Transverse colon (tissue), 4 donors: ENCODE measurements at regions not wholly inside any gene's neighbourhood (a gene's known extent, or its start where the extent isn't known, plus 50 kb on each side); places are given as distances from the start of the nearest gene placed in this dataset.
"Not testable (repeated sequence)": the region's sequence is repeated elsewhere in the genome, so short reads cannot be mapped to it uniquely, and the experiment has no call there.

Experiments
- DNase-seq: peaks from one replicate; pipeline ENCODE4 v3.0.0-alpha.2; 2019
- H3K27ac ChIP-seq, 4 donors: fragments of 200-600 bp; sonication (generic); 2 replicates each; pipeline ENCODE4 v1.5.1; 2016 to 2018; ENCODE audit warnings: inconsistent platforms in 4 of 4
- H3K27me3 ChIP-seq: fragments of 200-600 bp; sonication (generic); 2 replicates; pipeline ENCODE4 v1.5.1; 2017; ENCODE audit warnings: inconsistent platforms
- H3K36me3 ChIP-seq, 4 donors: fragments of 200-600 bp; sonication (generic); 2 replicates each; pipeline ENCODE4 v1.5.1; 2017 to 2019; ENCODE audit warnings: inconsistent platforms in 4 of 4
- H3K4me1 ChIP-seq, 4 donors: fragments of 200-600 bp; sonication (generic); 2 replicates each; pipeline ENCODE4 v1.5.1; 2017 to 2020; ENCODE audit warnings: inconsistent platforms in 4 of 4
- H3K4me3 ChIP-seq, 4 donors: fragments of 200-600 bp; sonication (generic); 1 replicate in 1 of 4; 2 replicates in 3 of 4; pipeline versions ENCODE4 v1.5.1 to v1.6.1; 2017 to 2019; ENCODE audit warnings: inconsistent platforms in 4 of 4
- H3K9me3 ChIP-seq, 2 donors: fragments of 200-600 bp; sonication (generic); 2 replicates each; pipeline ENCODE4 v1.5.1; 2017 to 2019; ENCODE audit warnings: inconsistent platforms in 2 of 2
- EP300 ChIP-seq: sonication (generic); formaldehyde crosslinking; IDR thresholded peaks from one replicate; pipeline ENCODE4 v1.6.1; 2017; ENCODE audit warnings: antibody characterized with exemption, low read depth
- POLR2A ChIP-seq: fragments of 450-650 bp; IDR thresholded peaks from one replicate; pipeline ENCODE4 v1.6.1; 2016; ENCODE audit warnings: antibody characterized with exemption, mild to moderate bottlenecking, moderate library complexity
- POLR2AphosphoS5 ChIP-seq, 3 donors: sonication (generic); formaldehyde crosslinking; IDR thresholded peaks; one replicate each; pipeline ENCODE4 v1.6.1; 2016; ENCODE audit warnings: antibody characterized with exemption in 3 of 3
- WGBS, 2 donors: methylation state at CpG; one replicate each; pipeline ENCODE4 v1.1.5; 2018; ENCODE audit warnings: low coverage in 1 of 2; 5-methylcytosine and 5-hydroxymethylcytosine counted together
- in situ Hi-C, 4 donors: fragments of 200-750 bp; cut with MboI; loops; one replicate each; pipeline versions ENCODE4 v1.15.0 to v1.15.1; 2017; ENCODE audit warnings: low sequenced_read_pairs in 3 of 4, low pct_ligation_motif_present in 1 of 4, low pct_unique_long_range_greater_than_20kb in 1 of 4
- intact Hi-C: fragments of 100-400 bp; cut with DNase I; formaldehyde crosslinking; loops from one replicate; pipeline ENCODE4 v1.15.1; 2023; ENCODE audit warnings: low total_unique reads
- TF ChIP-seq, protein P1 (sequence below), 5 experiments: fragments of 200-600 bp in 3 of 5; fragments of 450-650 bp in 2 of 5; sonication (generic) in 3 of 5; IDR thresholded peaks; 1 replicate in 2 of 5; 2 replicates in 3 of 5; pipeline ENCODE4 v1.5.1; 2016 to 2017; ENCODE audit warnings: antibody characterized with exemption in 5 of 5, inconsistent platforms in 3 of 5, mild to moderate bottlenecking in 2 of 5, moderate library complexity in 1 of 5

DNA sequence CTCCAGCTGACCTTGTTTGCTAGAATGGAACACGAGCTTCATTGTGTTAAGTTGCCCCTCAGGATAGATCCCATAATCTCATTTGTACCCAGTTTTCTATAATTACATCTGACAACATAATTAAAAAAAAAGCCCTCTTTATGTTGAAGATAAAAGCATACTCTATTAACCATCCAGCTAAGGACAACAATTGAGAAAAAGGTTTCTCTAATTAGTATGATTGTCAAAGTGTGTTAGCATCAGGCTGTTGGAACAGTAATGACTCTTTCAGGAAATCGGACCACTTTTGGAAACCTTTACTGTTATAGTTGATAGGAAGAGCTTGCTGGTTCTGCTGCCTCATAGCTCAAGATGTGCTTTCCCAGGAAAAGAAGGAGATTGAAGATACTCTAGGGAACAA, 172.6 kb downstream of the FHIP1A start:
- TF ChIP-seq, protein P1, sequence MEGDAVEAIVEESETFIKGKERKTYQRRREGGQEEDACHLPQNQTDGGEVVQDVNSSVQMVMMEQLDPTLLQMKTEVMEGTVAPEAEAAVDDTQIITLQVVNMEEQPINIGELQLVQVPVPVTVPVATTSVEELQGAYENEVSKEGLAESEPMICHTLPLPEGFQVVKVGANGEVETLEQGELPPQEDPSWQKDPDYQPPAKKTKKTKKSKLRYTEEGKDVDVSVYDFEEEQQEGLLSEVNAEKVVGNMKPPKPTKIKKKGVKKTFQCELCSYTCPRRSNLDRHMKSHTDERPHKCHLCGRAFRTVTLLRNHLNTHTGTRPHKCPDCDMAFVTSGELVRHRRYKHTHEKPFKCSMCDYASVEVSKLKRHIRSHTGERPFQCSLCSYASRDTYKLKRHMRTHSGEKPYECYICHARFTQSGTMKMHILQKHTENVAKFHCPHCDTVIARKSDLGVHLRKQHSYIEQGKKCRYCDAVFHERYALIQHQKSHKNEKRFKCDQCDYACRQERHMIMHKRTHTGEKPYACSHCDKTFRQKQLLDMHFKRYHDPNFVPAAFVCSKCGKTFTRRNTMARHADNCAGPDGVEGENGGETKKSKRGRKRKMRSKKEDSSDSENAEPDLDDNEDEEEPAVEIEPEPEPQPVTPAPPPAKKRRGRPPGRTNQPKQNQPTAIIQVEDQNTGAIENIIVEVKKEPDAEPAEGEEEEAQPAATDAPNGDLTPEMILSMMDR (IDR thresholded peaks at IDR 0.05), result no peak
- TF ChIP-seq EP300 (no peak), POLR2AphosphoS5 (IDR thresholded peaks at IDR 0.05) (no peak), POLR2A (no peak)
- H3K36me3 ChIP-seq, result no peaks in the 10 kb centered on the region
- in situ Hi-C loops (no loop called here), intact Hi-C loops (no loop called here)
- no peak for DNase-seq
- WGBS, 2 donors, result 67 to 78% methylated on average over 1 to 2 of the region's 2 CpGs
- H3K9me3 ChIP-seq, result no peaks in the 10 kb centered on the region
- H3K4me1 ChIP-seq, result no peaks in the 10 kb centered on the region
- no peak overlapping the region for H3K27ac ChIP-seq
- H3K4me3 ChIP-seq, result no peak overlapping the region
- no peaks in the 10 kb centered on the region for H3K27me3 ChIP-seq

- H3K27ac ChIP-seq, result no peak overlapping the region
- intact Hi-C loops, result no loop called here
- no peaks in the 10 kb centered on the region for H3K36me3 ChIP-seq
- in situ Hi-C loops, result no loop called here
- TF ChIP-seq POLR2AphosphoS5 (IDR thresholded peaks at IDR 0.05) (no peak), EP300 (no peak)
- TF ChIP-seq, protein P1 (IDR thresholded peaks at IDR 0.05), result no peak
- no peaks in the 10 kb centered on the region for H3K9me3 ChIP-seq
- no peaks in the 10 kb centered on the region for H3K27me3 ChIP-seq
- DNase-seq, result no peak
- H3K4me1 ChIP-seq, result no peaks in the 10 kb centered on the region
- 70 to 74% methylated on average over 3 to 4 of the region's 4 CpGs for WGBS, 2 donors
- no peak overlapping the region for H3K4me3 ChIP-seq
These were observed 173.1 kb downstream of the FHIP1A start for GRCh38 chr4:151582098-151582497.

DNA sequence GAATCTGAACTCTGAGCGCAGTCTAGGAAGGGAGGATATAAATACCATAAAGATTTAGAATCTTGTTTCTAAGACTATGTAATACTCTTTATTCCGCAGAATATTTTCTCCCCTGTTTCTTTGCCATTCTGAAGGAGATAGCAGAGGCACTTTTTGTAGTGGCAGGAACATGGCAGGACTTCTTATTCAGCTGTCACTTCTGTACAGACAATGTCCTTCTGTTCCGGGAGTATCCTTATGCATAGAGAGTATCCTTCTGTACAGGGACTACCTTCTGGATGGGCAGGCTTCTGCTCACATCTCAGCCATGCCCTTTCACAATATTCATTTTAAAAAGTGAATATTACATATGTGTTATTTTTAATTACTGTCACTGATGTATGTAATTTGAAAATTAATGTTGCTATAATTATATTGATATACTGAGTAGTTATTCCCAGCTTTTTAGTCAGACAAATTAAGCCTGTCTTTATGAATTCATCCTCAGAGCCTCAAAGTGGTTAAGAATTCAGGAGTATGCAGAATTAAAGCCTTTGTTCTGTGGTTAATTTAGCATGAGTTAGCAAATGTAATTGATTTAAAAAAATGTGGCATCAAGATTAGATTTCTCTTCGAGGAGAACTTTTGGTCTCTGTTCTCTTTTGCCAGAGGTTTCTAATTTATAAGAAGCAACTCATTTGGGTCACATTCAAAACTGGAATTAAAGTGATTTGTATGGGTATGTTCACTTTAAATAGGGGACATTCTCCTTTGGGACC, 174.4 kb downstream of the FHIP1A start:
- in situ Hi-C loops (no loop called here), intact Hi-C loops (no loop called here)
- Histone ChIP-seq H3K4me3 (no peak overlapping the region), H3K4me1 (no peaks in the 10 kb centered on the region), H3K36me3 (no peaks in the 10 kb centered on the region), H3K27ac (no peak overlapping the region), H3K27me3 (no peaks in the 10 kb centered on the region), H3K9me3 (no peaks in the 10 kb centered on the region)
- TF ChIP-seq POLR2AphosphoS5 (IDR thresholded peaks at IDR 0.05), result no peak
- TF ChIP-seq POLR2A, result no peak
- TF ChIP-seq EP300, result no peak
- TF ChIP-seq, protein P1 (IDR thresholded peaks at IDR 0.05), result no peak
- 77 to 87% methylated on average over 4 of the region's 4 CpGs for WGBS, 2 donors
- no peak for DNase-seq

GRCh38 chr4:151584101-151584500, 175.1 kb downstream of the FHIP1A start:
- TF ChIP-seq POLR2AphosphoS5 (IDR thresholded peaks at IDR 0.05) (no peak), POLR2A (no peak), EP300 (no peak)
- TF ChIP-seq, protein P1 (IDR thresholded peaks at IDR 0.05), result no peak
- no peaks in the 10 kb centered on the region for H3K27me3 ChIP-seq
- no peak for DNase-seq
- in situ Hi-C loops, result no loop called here
- H3K4me3 ChIP-seq, result no peak overlapping the region
- no peaks in the 10 kb centered on the region for H3K36me3 ChIP-seq
- H3K27ac ChIP-seq, result no peak overlapping the region
- H3K4me1 ChIP-seq, result no peaks in the 10 kb centered on the region
- intact Hi-C loops, result no loop called here
- no peaks in the 10 kb centered on the region for H3K9me3 ChIP-seq

- in situ Hi-C loops, H3K4me1 ChIP-seq, H3K36me3 ChIP-seq, intact Hi-C loops, H3K27me3 ChIP-seq, H3K27ac ChIP-seq, H3K9me3 ChIP-seq, DNase-seq, H3K4me3 ChIP-seq: not testable (repeated sequence)
- WGBS, 2 donors, result 93 to 96% methylated on average over 1 of the region's 1 CpG
These were observed 165.2 kb downstream of the GATB start for GRCh38 chr4:151595629-151596028.

GRCh38 chr4:151597691-151598090, 163.1 kb downstream of the GATB start:
- not testable (repeated sequence) for H3K4me3 ChIP-seq

More at GRCh38 chr4:151597691-151598090, 163.1 kb downstream of the GATB start:
- H3K36me3 ChIP-seq, intact Hi-C loops, H3K27ac ChIP-seq, in situ Hi-C loops, H3K27me3 ChIP-seq, DNase-seq, H3K4me1 ChIP-seq, H3K9me3 ChIP-seq: not testable (repeated sequence)
- 77% methylated on average over 8 of the region's 8 CpGs; no CpG with 5 or more reads in 1 of the 2 donors for WGBS, 2 donors
